Stimulated activated effector memory CD8-positive, alpha-beta T cell treated with anti-CD3 and anti-CD28 coated beads, Interleukin-12 subunit alpha, Interleukin-12 subunit beta, amount 100 ng/mL, for 72 hours (primary cell): ENCODE measurements at regions not wholly inside any gene's neighbourhood (a gene's known extent, or its start where the extent isn't known, plus 50 kb on each side); places are given as distances from the start of the nearest gene placed in this dataset.

Experiments used
- ATAC-seq: fragments of 150-1000 bp; cut with Tn5 transposase; 2 replicates; pipeline ENCODE4 v1.10.0; 2021
- DNase-seq, 2 donors: peaks; one replicate each; pipeline ENCODE4 v3.0.0; 2021 to 2022; ENCODE audit warnings: low spot score in 2 of 2
- H3K27ac Mint-ChIP-seq: one replicate; pipeline ENCODE4 v1.8.0; 2022; ENCODE audit warnings: mild to moderate bottlenecking, mixed read lengths
- H3K36me3 Mint-ChIP-seq: one replicate; pipeline ENCODE4 v1.8.0; 2022; ENCODE audit warnings: mild to moderate bottlenecking, mixed read lengths
- H3K4me1 Mint-ChIP-seq: one replicate; pipeline ENCODE4 v1.8.0; 2022; ENCODE audit warnings: mixed read lengths
- H3K4me3 Mint-ChIP-seq: one replicate; pipeline ENCODE4 v1.8.0; 2022; ENCODE audit warnings: mild to moderate bottlenecking, mixed read lengths
- H3K9me3 Mint-ChIP-seq: one replicate; pipeline ENCODE4 v1.8.0; 2022; ENCODE audit warnings: mixed read lengths

GRCh38 chr9:26334706-26335105 is 557.9 kb downstream of the CAAP1 start:
- Mint-ChIP-seq H3K36me3 (no peaks in the 10 kb centered on the region), H3K4me3 (no peak overlapping the region), H3K4me1 (no peaks in the 10 kb centered on the region), H3K9me3 (peaks cover 15% of the 10 kb centered on the region), H3K27ac (no peak overlapping the region)
- ATAC-seq (no peak), DNase-seq (no peak)

- H3K27ac Mint-ChIP-seq = no peak overlapping the region
These were observed 561.4 kb downstream of the CAAP1 start for GRCh38 chr9:26331223-26331622.

GRCh38 chr9:26329974-26330373 is 562.6 kb downstream of the CAAP1 start:
- no peak for DNase-seq
- H3K4me3 Mint-ChIP-seq = no peak overlapping the region
- H3K9me3 Mint-ChIP-seq = peaks cover 13% of the 10 kb centered on the region
- no peaks in the 10 kb centered on the region for H3K4me1 Mint-ChIP-seq
- no peak for ATAC-seq
- H3K36me3 Mint-ChIP-seq = no peaks in the 10 kb centered on the region
- H3K27ac Mint-ChIP-seq = no peak overlapping the region

More at GRCh38 chr9:26331223-26331622, 561.4 kb downstream of the CAAP1 start:
- ATAC-seq = no peak
- DNase-seq = no peak
- Mint-ChIP-seq H3K9me3 (peaks cover 9% of the 10 kb centered on the region), H3K4me3 (no peak overlapping the region), H3K36me3 (no peaks in the 10 kb centered on the region), H3K4me1 (no peaks in the 10 kb centered on the region)

- ATAC-seq = no peak
- DNase-seq = no peak
- peaks cover 28% of the 10 kb centered on the region for H3K9me3 Mint-ChIP-seq
- no peaks in the 10 kb centered on the region for H3K4me1 Mint-ChIP-seq
- no peaks in the 10 kb centered on the region for H3K36me3 Mint-ChIP-seq
- H3K27ac Mint-ChIP-seq = no peak overlapping the region
- H3K4me3 Mint-ChIP-seq = no peak overlapping the region
These were observed 566.0 kb downstream of the CAAP1 start for GRCh38 chr9:26326563-26326962.

- H3K27ac Mint-ChIP-seq = no peak overlapping the region
- H3K4me1 Mint-ChIP-seq = no peaks in the 10 kb centered on the region
- DNase-seq = no peak
- ATAC-seq = no peak
- H3K4me3 Mint-ChIP-seq = no peak overlapping the region
- H3K9me3 Mint-ChIP-seq = peaks cover 25% of the 10 kb centered on the region
- no peaks in the 10 kb centered on the region for H3K36me3 Mint-ChIP-seq
These were observed 567.2 kb downstream of the CAAP1 start for GRCh38 chr9:26325444-26325829.

GRCh38 chr9:26324786-26325443 is 567.7 kb downstream of the CAAP1 start:
- H3K36me3 Mint-ChIP-seq = no peaks in the 10 kb centered on the region
- no peaks in the 10 kb centered on the region for H3K4me1 Mint-ChIP-seq
- no peak for ATAC-seq
- peaks cover 21% of the 10 kb centered on the region for H3K9me3 Mint-ChIP-seq
- no peak for DNase-seq
- H3K27ac Mint-ChIP-seq = no peak overlapping the region
- no peak overlapping the region for H3K4me3 Mint-ChIP-seq

- H3K9me3 Mint-ChIP-seq = peaks cover 22% of the 10 kb centered on the region
- ATAC-seq = no peak
- no peaks in the 10 kb centered on the region for H3K36me3 Mint-ChIP-seq
- no peaks in the 10 kb centered on the region for H3K4me1 Mint-ChIP-seq
- no peak for DNase-seq
- H3K27ac Mint-ChIP-seq = no peak overlapping the region
- H3K4me3 Mint-ChIP-seq = no peak overlapping the region
These were observed 570.7 kb downstream of the CAAP1 start for GRCh38 chr9:26321935-26322334.

- no peak for DNase-seq
- Mint-ChIP-seq H3K4me1 (no peaks in the 10 kb centered on the region), H3K36me3 (no peaks in the 10 kb centered on the region), H3K27ac (no peak overlapping the region), H3K9me3 (peaks cover 18% of the 10 kb centered on the region), H3K4me3 (no peak overlapping the region)
- ATAC-seq = no peak
These were observed 572.7 kb downstream of the CAAP1 start for GRCh38 chr9:26319859-26320258.

GRCh38 chr9:26313108-26313507 is 579.5 kb downstream of the CAAP1 start:
- H3K4me1 Mint-ChIP-seq = no peaks in the 10 kb centered on the region
- H3K9me3 Mint-ChIP-seq = peaks cover 9% of the 10 kb centered on the region
- DNase-seq (no peak), ATAC-seq (no peak)
- H3K4me3 Mint-ChIP-seq = no peak overlapping the region
- no peak overlapping the region for H3K27ac Mint-ChIP-seq
- no peaks in the 10 kb centered on the region for H3K36me3 Mint-ChIP-seq

GRCh38 chr9:26311463-26311995 is 581.1 kb downstream of the CAAP1 start:
- no peak for DNase-seq
- Mint-ChIP-seq H3K4me3 (no peak overlapping the region), H3K9me3 (peaks cover 17% of the 10 kb centered on the region), H3K4me1 (no peaks in the 10 kb centered on the region), H3K36me3 (no peaks in the 10 kb centered on the region), H3K27ac (no peak overlapping the region)
- ATAC-seq = no peak

- Mint-ChIP-seq H3K4me3 (no peak overlapping the region), H3K27ac (no peak overlapping the region), H3K9me3 (peaks cover 18% of the 10 kb centered on the region), H3K36me3 (no peaks in the 10 kb centered on the region), H3K4me1 (no peaks in the 10 kb centered on the region)
- DNase-seq = no peak
- ATAC-seq = no peak
These were observed 582.3 kb downstream of the CAAP1 start for GRCh38 chr9:26310294-26310693.

GRCh38 chr9:26308328-26308727 is 584.3 kb downstream of the CAAP1 start:
- Mint-ChIP-seq H3K27ac (no peak overlapping the region), H3K4me1 (no peaks in the 10 kb centered on the region), H3K4me3 (no peak overlapping the region), H3K9me3 (peaks cover 16% of the 10 kb centered on the region), H3K36me3 (no peaks in the 10 kb centered on the region)
- no peak for DNase-seq
- no peak for ATAC-seq

GRCh38 chr9:26301659-26302058 is 590.9 kb downstream of the CAAP1 start:
- Mint-ChIP-seq H3K36me3 (no peaks in the 10 kb centered on the region), H3K27ac (no peak overlapping the region)

GRCh38 chr9:26301046-26301445 is 591.6 kb downstream of the CAAP1 start:
- ATAC-seq (no peak), DNase-seq (no peak)
- no peak overlapping the region for H3K27ac Mint-ChIP-seq

More at GRCh38 chr9:26301659-26302058, 590.9 kb downstream of the CAAP1 start:
- ATAC-seq (no peak), DNase-seq (no peak)
- Mint-ChIP-seq H3K9me3 (peaks cover 11% of the 10 kb centered on the region), H3K4me1 (no peaks in the 10 kb centered on the region), H3K4me3 (no peak overlapping the region)

GRCh38 chr9:26296910-26297572 is 595.6 kb downstream of the CAAP1 start:
- Mint-ChIP-seq H3K36me3 (no peaks in the 10 kb centered on the region), H3K9me3 (peaks cover 9% of the 10 kb centered on the region), H3K27ac (no peak overlapping the region), H3K4me3 (no peak overlapping the region), H3K4me1 (no peaks in the 10 kb centered on the region)
- no peak for ATAC-seq
- DNase-seq = no peak

More at GRCh38 chr9:26301046-26301445, 591.6 kb downstream of the CAAP1 start:
- Mint-ChIP-seq H3K36me3 (no peaks in the 10 kb centered on the region), H3K4me3 (no peak overlapping the region), H3K4me1 (no peaks in the 10 kb centered on the region), H3K9me3 (peaks cover 9% of the 10 kb centered on the region)

- H3K4me1 Mint-ChIP-seq = no peaks in the 10 kb centered on the region
- ATAC-seq (no peak), DNase-seq (no peak)
- H3K27ac Mint-ChIP-seq = no peak overlapping the region
- H3K9me3 Mint-ChIP-seq = peaks cover 17% of the 10 kb centered on the region
- H3K36me3 Mint-ChIP-seq = no peaks in the 10 kb centered on the region
- H3K4me3 Mint-ChIP-seq = no peak overlapping the region
These were observed 599.7 kb downstream of the CAAP1 start for GRCh38 chr9:26292943-26293342.
